ENCODE measurements at regions not wholly inside any gene's neighbourhood (a gene's known extent, or its start where the extent isn't known, plus 50 kb on each side); places are given as distances from the start of the nearest gene placed in this dataset.

DNA sequence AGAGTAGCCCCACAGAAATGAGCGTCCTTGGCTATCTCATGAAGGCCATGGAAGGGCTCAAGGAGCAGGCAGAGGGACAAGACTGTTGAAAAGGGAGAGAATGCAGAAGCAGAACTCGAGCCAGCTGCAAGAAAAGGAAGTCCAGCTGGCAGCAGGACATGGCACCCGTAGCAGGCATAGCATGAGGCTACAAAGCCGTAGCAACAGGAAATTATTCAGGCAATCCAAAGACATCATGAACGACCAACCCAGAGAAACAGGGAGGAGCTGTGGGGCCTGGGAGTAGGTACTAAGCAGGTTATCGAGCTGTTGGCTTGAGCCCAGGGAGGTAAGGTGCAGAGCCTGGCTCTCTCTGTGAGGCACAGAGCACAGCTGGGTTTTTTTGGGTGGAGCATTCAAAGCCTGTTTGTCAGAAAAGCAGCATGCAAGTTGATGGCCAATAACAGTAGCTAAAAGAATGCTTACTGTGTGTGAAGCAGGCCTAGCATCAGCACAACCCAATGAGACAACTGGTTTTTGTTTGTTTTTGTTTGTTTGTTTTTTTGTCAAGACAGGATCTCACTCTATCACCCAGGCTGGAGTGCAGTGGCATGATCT is 144.0 kb upstream of the SMAD3 start:
- no peak for DNase-seq (ENCODE audit: low read depth)
- no peak overlapping the region for H3K4me3 ChIP-seq (ENCODE audit: low read depth, low read length)

- no peak for DNase-seq (ENCODE audit: low read depth)
- H3K4me3 ChIP-seq (ENCODE audit: low read depth, low read length): no peak overlapping the region
Measured at GRCh38 chr15:66922608-66923007, 142.8 kb upstream of the SMAD3 start.

- no peak for DNase-seq (ENCODE audit: low read depth)
- no peak overlapping the region for H3K4me3 ChIP-seq (ENCODE audit: low read depth, low read length)
Measured at GRCh38 chr15:66923438-66923881, 141.9 kb upstream of the SMAD3 start.

DNA sequence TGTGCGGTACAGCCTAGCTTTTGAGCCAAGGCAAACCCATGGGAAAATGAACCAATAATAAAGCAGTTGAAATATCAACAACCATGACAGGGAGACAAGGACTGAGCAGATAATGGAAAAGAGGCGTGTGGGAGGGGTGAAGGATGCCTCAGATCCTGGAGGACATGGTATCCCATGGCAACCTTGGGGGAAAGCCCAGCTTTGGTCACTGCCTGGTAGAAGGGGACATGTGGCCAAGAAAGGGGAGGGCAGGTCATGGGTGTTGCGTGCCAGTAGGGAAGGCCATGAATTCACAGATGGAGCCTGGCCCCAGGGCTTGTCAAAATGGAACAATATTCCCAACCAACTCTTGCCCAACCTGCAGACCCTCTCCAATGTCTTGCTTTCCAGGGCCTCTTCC is 140.5 kb upstream of the SMAD3 start:
- no peak for DNase-seq (ENCODE audit: low read depth)
- H3K4me3 ChIP-seq (ENCODE audit: low read depth, low read length): no peak overlapping the region

GRCh38 chr15:66925721-66926120 is 139.7 kb upstream of the SMAD3 start:
- no peak for DNase-seq (ENCODE audit: low read depth)
- no peak overlapping the region for H3K4me3 ChIP-seq (ENCODE audit: low read depth, low read length)

DNA sequence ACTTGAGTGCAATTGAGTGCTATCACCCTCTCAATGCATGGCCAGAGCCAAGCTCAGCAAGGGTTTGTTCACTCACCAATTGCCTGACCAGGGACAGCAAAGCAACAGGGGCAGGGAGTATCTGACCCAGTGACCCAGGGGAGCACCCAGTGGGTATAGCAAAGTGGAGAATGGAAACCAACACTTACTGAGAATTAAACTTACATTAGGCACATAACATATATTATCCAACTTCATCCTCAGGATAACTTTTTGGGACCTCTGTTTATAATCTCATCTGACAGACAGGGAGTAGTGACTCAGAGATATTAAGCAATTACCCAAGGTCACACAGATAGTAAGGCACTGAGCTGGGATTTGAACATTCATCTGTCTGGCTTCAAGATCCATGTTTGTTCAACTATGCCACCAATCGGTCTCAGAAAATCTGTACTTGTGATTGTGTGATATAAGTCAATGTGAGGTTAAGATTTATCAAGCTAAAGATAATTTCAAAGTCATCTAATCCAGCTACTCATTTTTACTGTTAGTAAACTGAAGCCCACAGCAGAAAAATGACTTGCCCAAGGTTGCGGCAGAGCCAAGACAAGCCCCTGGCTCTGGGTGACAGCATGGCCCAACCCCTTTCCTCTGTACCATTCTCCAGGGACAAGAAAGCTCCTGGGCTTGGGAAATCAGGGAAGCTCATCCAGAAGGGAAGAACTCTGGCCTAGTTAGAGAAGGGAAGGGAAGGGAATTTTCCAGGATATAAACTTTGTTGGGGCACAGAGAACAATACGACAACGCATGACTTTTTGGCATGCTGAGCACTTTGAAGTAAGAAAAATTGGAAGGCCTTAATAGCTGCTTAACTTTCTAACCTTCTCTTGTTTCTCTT is 138.0 kb upstream of the SMAD3 start:
- DNase-seq (ENCODE audit: low read depth): no peak
- H3K4me3 ChIP-seq (ENCODE audit: low read depth, low read length): no peak overlapping the region

DNA sequence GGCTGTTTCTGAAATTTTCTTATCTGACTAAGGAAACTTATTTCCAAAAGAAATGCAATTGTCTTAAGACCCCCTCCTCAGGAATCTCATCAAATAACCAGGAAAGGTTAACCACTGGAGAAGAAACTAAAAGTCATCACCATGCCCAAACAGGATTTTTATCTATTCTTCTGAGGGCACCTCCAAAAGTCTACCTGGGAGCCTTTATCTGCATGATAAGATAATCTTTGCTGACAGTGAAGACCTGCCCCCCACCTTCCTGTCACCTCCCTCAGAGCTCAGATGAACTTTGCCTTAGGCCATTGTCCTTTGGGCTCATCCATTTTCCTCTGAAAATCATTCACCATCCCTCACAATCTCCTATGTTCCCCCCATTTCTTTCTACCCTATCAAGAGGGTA is 137.3 kb upstream of the SMAD3 start:
- no peak for DNase-seq (ENCODE audit: low read depth)
- no peak overlapping the region for H3K4me3 ChIP-seq (ENCODE audit: low read depth, low read length)

DNA sequence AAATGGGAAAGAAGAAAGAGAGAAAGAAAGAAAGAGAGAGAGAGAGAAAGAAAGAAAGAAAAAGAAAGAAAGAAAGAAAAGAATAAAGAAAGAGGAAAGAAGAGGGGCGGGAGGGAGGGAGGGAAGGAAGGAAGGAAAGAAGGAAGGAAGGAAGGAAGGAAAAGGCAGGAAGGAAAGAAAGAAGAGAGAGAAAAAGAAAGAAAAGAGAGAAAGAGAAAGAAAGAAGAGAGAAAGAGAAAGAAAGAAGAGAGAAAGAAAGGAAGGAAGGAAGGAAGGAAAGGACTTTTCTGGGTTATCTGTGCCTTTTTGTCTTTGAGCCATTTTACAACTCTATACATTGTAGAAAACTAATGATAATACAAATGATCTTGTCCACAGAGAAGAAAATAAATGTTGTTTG is 136.6 kb upstream of the SMAD3 start:
- H3K4me3 ChIP-seq (ENCODE audit: low read depth, low read length): no peak overlapping the region
- no peak for DNase-seq (ENCODE audit: low read depth)

GRCh38 chr15:66929843-66930402 is 135.5 kb upstream of the SMAD3 start:
- H3K4me3 ChIP-seq (ENCODE audit: low read depth, low read length): no peak overlapping the region
- DNase-seq (ENCODE audit: low read depth): no peak

- H3K4me3 ChIP-seq (ENCODE audit: low read depth, low read length): no peak overlapping the region
- no peak for DNase-seq (ENCODE audit: low read depth)
Measured at GRCh38 chr15:66931768-66932633, 133.4 kb upstream of the SMAD3 start.

DNA sequence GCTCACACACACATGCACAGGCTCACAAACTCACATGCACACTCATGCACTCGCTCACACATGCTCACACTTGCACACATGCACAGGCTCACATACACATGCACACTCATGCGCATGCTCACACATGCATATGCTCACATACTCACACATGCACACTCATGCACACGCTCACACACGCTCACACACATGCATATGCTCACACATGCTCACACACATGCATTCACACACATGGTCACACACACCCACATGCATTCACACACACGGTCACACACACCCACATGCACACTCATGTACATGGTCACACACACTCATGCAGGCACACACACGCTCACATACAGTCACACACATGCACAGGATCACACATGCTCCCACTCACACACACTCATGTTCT is 132.8 kb upstream of the SMAD3 start:
- H3K4me3 ChIP-seq (ENCODE audit: low read depth, low read length): no peak overlapping the region
- DNase-seq (ENCODE audit: low read depth): no peak

DNA sequence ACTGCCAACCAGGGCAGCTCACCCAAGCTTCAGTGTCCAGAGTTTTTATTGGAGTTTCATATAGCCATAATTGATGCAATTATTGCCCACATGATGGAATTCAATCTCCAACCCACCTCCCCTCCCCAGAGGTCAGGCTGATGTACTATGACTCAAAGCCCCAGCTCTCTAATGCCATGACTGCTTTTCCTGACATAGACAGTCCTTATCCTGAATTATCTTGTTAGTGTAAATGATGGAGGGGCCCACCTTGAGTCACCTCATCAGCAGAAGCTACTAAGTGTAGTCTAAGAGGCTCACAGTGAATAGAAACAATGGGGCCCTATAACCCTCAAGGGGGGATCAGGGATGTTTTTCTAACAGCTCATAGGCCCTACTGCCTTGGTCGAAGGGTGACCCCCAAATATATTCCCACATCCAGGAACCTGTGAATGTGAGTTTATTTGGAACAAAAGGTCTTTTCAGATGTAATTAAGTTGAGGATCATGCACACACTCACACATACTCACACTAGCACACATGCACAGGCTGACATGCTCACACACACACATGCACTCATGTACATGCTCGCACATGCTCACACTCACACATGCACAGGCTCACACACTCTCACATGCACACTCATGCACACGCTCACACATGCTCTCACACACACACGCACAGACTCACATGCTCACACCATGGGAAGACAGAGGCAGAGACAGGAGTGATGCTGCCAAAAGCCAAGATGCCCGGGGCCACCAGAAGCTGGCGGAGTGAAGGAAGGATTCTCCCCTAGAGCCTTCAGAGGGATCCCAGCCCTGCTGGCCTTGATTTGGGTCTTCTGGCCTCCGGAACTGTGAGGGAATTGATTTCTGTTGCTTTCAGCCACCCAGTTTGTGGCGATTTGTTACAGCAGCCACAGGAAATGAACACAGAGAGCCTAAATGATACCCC is 131.2 kb upstream of the SMAD3 start:
- no peak overlapping the region for H3K4me3 ChIP-seq (ENCODE audit: low read depth, low read length)
- DNase-seq (ENCODE audit: low read depth): no peak

DNA sequence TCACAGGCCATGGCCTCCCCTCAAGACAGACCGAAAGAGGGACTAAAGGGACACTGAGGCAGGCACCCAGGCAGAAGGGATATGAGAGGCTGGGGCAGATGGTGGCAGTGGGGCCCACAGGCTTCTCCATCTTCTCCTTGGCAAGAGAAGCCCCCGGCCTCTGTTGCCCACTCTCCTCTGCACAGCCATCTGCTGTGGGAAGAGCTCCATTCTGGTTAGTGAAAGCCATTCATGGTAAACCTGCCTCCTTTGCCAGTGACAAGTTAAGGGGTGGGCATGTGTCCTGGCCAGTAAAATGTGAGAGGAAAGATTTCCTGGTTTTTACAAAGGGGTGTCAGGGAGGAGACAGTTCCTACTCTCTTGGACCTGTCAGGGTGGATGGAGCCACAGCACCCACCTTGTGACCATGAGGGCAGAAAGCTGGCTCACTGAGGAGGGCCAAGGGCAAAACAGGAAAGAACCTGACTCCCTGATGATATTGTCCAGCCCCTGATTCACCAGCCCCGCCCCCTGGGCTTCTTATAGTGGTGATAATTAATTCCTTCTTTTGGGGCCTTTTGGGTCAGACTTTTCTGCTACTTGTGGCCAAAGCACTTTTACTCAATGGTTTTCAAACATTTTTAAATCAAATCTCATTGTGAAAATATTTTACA is 130.4 kb upstream of the SMAD3 start:
- no peak overlapping the region for H3K4me3 ChIP-seq (ENCODE audit: low read depth, low read length)
- no peak for DNase-seq (ENCODE audit: low read depth)

GRCh38 chr15:66935688-66936087 is 129.7 kb upstream of the SMAD3 start:
- DNase-seq (ENCODE audit: low read depth): no peak

DNA sequence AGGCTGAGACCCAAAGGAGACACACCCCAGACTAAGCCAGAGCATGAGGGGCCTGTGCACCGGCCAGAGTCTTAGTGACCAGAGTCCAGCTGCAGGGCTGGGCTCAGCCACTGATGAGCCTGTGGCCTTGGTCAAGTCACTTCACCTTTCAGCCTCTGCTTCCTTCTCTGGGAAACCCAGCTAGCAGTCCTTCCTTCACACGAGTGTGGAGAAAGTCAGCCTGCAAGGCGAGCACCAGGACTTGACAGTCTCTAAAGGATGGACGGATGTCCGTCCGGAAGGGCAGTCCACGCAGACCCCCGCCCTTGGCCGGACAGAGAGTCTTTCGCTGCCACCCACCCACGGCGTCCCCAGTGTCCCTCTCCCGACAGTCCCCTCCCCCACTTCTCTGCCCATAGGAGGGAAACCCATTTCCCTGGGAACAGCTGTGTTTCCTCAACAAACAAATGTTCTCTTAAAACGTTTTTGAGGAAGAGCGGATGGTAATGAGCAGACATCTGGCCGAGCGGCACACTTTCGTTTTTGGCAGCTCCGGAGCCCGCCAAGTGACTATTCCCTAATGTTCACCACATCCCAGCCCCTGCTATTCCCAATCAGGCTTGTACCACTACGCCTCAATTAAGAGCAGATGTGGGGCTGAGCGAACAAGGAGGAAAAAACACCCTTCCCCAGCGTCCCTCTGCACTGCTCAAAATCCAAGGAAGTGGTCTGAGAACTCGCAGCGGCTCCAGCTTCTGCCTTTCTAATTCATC is 129.1 kb upstream of the SMAD3 start:
- no peak for DNase-seq (ENCODE audit: low read depth)
- peak overlapping the region; percentile 31 for H3K4me3 ChIP-seq (ENCODE audit: low read depth, low read length)

More at GRCh38 chr15:66935688-66936087, 129.7 kb upstream of the SMAD3 start:
- H3K4me3 ChIP-seq (ENCODE audit: low read depth, low read length): no peak overlapping the region

GRCh38 chr15:66936861-66937582 is 128.4 kb upstream of the SMAD3 start:
- DNase-seq (ENCODE audit: low read depth): no peak
- H3K4me3 ChIP-seq (ENCODE audit: low read depth, low read length): peak overlapping the region; percentile 31

DNA sequence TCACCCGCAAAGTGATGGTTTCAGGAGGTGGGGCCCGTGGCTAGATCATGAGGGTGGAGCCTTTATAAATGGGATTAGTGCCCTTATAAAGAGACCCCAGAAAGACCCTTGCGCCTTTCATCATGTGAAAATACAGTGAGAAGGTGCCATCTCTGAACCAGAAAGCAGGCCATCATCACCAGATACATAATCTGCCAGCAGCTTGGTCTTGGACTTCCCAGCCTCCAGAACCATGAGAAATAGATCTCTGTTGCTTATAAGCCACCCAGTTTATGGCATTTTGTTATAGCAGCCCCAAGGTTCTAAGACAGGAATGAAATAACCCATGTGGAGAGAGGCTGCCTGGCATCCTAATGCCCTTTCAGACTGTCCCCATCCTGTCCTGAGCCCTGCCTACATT is 127.8 kb upstream of the SMAD3 start:
- no peak overlapping the region for H3K4me3 ChIP-seq (ENCODE audit: low read depth, low read length)
- DNase-seq (ENCODE audit: low read depth): no peak

Measured in skeletal muscle cell (primary cell).